Small intestine (tissue), 7 donors: ENCODE measurements at regions not wholly inside any gene's neighbourhood (a gene's known extent, or its start where the extent isn't known, plus 50 kb on each side); places are given as distances from the start of the nearest gene placed in this dataset.

Source experiments
- DNase-seq, 2 donors: peaks; one replicate each; pipeline versions ENCODE4 v3.0.0 to v3.0.0-alpha.2; 2013
- FAIRE-seq: peaks from 2 replicates; lab custom pipeline; 2012; peaks lifted over from hg19 to GRCh38; lab: Jason Lieb, UNC
- H3K27ac ChIP-seq, 3 donors: one replicate each; pipeline ENCODE4 v1.5.1; 2013; ENCODE audit warnings: low read length in 2 of 3, mild to moderate bottlenecking in 2 of 3, control low read depth in 1 of 3, inconsistent platforms in 1 of 3, low read depth in 1 of 3, moderate library complexity in 1 of 3
- H3K27me3 ChIP-seq, 3 donors: one replicate each; pipeline ENCODE4 v1.6.1; 2013; ENCODE audit warnings: low read length in 3 of 3, inconsistent platforms in 1 of 3; ENCODE audit not compliant: control insufficient read depth in 3 of 3, insufficient read depth in 3 of 3
- H3K36me3 ChIP-seq, 3 donors: one replicate each; pipeline ENCODE4 v1.6.1; 2013; ENCODE audit warnings: low read length in 3 of 3, inconsistent platforms in 1 of 3, low read depth in 1 of 3, mild to moderate bottlenecking in 1 of 3, moderate library complexity in 1 of 3; ENCODE audit not compliant: control insufficient read depth in 3 of 3, insufficient read depth in 2 of 3
- H3K4me1 ChIP-seq, 3 donors: one replicate each; pipeline ENCODE4 v1.6.1; 2013; ENCODE audit warnings: low read length in 2 of 3, inconsistent platforms in 1 of 3, low read depth in 1 of 3, mild to moderate bottlenecking in 1 of 3, moderate library complexity in 1 of 3; ENCODE audit not compliant: control insufficient read depth in 3 of 3, insufficient read depth in 2 of 3
- H3K4me3 ChIP-seq, 3 donors: one replicate each; pipeline ENCODE4 v1.5.1; 2013; ENCODE audit warnings: low read length in 3 of 3, control low read depth in 1 of 3, inconsistent platforms in 1 of 3, low read depth in 1 of 3, mild to moderate bottlenecking in 1 of 3, moderate library complexity in 1 of 3
- H3K9me3 ChIP-seq, 2 donors: one replicate each; pipeline ENCODE4 v1.6.1; 2013; ENCODE audit warnings: low read depth in 1 of 2, low read length in 1 of 2; ENCODE audit not compliant: control insufficient read depth in 2 of 2, insufficient read depth in 1 of 2
- WGBS, 3 donors: extraction: QIAGEN DNeasy Blood & Tissue Kit; methylation state at CpG; one replicate each; pipeline ENCODE4 v1.1.7; 2013; 5-methylcytosine and 5-hydroxymethylcytosine counted together
- donor health status: healthy with polysubstance abuse.
- donor health status: control.
- donor health status: control.
- donor health status: Bipolar disorder and iron deficiency.
- donor health status: healthy.

DNA sequence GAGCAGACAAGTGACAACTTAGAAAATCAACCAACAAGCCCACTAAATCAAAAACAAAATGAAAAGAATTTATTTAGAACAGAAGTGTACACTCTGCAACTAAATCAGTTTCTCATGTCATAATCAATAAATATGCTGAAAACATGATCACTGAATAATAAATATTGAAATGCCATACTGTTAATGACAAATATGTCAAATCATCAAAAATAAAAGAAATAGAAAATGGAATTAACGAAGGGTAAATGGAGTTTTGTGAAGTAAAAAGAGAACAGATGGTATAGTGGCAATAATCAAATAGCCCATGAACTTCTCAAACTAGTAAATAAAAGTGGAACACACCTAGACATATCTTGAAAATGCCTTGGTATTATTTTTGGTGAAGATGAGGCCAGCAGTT is 744.9 kb downstream of the TAF11L14 start:
- Histone ChIP-seq H3K36me3 (no peaks in the 10 kb centered on the region), H3K4me1 (no peaks in the 10 kb centered on the region), H3K9me3 (no peaks in the 10 kb centered on the region), H3K4me3 (no peak overlapping the region), H3K27me3 (no peaks in the 10 kb centered on the region), H3K27ac (no peak overlapping the region)
- FAIRE-seq (no peak), DNase-seq (no peak)
- WGBS, 3 donors = 2 to 82% (median 28%) methylated on average over 1 of the region's 1 CpG

DNA sequence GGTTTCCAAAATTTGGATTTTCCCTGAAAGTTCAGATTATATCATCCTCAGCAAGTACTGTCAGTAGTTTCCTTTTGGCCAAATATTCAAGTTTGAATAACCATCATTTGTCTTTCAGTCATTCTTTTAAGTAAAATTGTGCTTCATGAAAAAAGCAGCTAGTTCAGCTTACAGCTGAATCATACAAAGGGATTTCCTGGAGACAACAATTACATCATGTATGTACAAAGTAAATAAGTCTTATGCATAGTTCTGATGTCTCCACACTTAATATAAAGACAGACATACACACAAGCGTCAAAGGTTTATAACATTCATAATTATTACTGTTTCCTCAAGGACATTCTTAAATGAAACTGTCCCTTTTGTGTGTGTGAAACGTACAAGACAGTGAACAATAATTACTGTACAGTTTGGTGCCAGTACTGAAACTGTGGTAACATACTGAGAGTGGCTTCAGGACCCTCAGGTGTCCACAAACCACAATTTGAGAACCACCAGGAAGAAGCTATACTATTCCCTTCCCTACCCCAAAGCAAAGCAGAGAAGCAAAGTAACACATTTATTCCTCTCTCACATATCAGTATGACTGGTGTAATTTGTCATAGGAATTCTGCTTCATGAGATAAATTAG is 746.6 kb downstream of the TAF11L14 start:
- Histone ChIP-seq H3K9me3 (no peaks in the 10 kb centered on the region), H3K27me3 (no peaks in the 10 kb centered on the region), H3K27ac (no peak overlapping the region), H3K4me3 (no peak overlapping the region), H3K4me1 (no peaks in the 10 kb centered on the region), H3K36me3 (no peaks in the 10 kb centered on the region)
- DNase-seq (no peak), FAIRE-seq (no peak)
- 52 to 70% (median 58%) methylated on average over 2 of the region's 2 CpGs for WGBS, 3 donors

DNA sequence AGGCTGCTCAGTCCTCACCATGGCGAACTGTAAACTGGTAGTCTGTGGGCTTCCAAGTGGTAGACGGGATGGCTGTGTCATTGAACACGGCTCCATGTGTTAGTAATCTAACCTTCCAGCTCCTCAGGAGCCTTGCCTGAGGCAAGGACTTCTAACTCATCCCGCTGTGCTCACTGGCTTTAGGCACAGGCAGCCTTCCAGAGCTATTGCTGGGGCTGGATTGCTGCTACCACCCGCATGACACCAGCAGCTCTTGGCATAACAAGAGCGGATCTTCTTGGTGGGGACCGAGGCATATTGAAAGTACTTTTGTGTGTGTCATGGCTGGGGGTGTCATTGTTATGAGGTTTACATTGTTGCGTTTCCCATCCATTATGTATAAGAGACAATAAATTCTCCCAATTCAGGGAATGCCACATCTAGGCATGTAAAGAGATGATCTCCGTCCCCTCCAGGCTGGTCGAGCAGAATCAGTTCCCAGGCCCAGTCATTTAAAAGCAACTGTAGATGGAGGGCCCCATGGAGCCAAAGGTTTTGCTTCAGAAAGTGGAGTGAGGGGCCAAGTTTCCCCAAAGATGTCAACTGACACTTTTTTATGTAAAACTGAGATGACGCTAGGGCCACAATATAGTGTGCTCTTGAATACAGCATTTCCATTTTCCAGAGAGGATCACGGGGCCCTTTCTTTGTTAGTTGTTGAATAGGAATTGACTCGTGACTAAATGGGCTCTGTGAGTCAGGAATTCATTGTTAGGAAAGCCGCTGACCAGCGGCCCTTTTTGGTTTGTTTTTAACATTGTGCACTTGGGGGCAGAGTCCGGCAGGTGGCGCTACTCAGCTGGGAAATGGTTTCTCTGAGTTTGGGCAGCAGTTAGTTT is 759.5 kb downstream of the TAF11L14 start:
- H3K27me3 ChIP-seq = peaks cover 0 to 3% (median 0%) of the 10 kb centered on the region in 3 donors
- no peaks in the 10 kb centered on the region for H3K36me3 ChIP-seq
- H3K4me3 ChIP-seq = no peak overlapping the region
- FAIRE-seq = no peak
- H3K9me3 ChIP-seq = no peaks in the 10 kb centered on the region
- no peak overlapping the region for H3K27ac ChIP-seq
- peak; percentile 18 to 24 for DNase-seq
- no peaks in the 10 kb centered on the region for H3K4me1 ChIP-seq
- 49 to 52% (median 51%) methylated on average over 17 of the region's 17 CpGs for WGBS, 3 donors

DNA sequence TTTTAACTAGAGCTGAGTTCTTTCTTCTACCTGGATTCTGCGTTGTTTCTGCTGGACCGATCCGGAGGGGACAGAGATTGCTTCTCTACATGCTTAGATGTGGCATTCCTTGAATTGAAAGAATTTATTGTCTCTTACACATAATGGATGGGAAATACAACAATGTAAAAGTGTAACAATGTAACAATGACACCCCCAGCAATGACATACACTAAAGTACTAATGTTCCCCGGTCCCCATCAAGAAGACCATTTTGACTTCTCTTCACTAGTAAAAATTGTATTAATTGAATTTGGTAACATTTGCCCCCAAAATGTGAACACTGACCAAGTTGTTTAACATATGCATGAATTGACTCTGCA is 760.2 kb downstream of the TAF11L14 start:
- Histone ChIP-seq H3K9me3 (no peaks in the 10 kb centered on the region), H3K4me1 (no peaks in the 10 kb centered on the region), H3K27me3 (peaks cover 0 to 3% (median 0%) of the 10 kb centered on the region in 3 donors), H3K4me3 (no peak overlapping the region), H3K27ac (no peak overlapping the region), H3K36me3 (no peaks in the 10 kb centered on the region)
- DNase-seq (no peak), FAIRE-seq (no peak)
- WGBS, 3 donors = 28 to 29% (median 28%) methylated on average over 4 of the region's 4 CpGs

DNA sequence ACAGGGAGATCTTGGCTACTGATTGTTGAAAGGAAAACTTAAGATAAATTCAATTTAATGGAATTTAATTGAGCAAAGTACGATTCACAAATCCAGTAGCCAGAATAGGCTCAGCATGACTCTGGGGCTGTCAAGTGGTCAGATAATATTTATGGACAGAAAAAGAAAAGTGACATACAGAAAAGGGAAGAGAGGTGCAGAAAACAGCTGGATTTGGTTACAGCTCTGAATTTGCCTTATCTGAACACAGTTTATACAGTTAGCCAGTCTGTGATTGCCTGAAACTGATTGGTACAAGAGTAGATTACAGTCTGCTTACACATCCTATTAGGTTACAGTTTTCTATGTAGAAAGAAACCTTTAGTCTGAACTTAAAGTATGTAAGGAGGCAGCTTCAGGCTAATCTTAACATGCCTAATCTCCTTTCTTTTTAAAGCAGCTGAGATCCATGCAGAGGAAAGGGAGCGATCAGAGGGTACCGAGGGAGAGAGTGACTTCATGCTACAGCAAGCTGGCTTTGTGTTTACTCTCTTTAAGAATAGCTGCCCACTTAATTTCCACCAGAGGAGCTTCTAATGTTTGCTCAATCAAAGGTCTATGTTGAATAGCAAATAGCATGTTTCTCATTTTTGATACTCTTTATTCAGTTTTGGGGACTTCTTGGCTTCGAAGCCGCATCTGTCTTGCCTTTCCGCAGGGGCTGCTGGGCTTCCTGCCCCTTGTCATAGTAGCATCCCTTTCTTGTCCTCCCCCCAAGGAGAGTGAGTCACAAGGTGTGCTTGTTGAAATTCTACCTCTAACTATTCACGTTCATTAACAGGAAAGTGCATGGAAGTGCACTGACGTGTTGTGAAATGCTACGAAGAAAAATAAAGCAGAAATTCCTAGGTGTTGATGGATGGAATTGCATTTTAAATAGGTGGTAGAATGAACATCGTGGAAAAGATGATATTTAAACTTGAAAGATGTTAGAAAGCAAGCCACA is 761.2 kb downstream of the TAF11L14 start:
- Histone ChIP-seq H3K4me1 (no peaks in the 10 kb centered on the region), H3K9me3 (no peaks in the 10 kb centered on the region), H3K27ac (no peak overlapping the region), H3K27me3 (peaks cover 0 to 3% (median 0%) of the 10 kb centered on the region in 3 donors), H3K36me3 (no peaks in the 10 kb centered on the region), H3K4me3 (no peak overlapping the region)
- no peak for DNase-seq
- no peak for FAIRE-seq
- WGBS, 3 donors = 53 to 76% (median 59%) methylated on average over 10 of the region's 10 CpGs

DNA sequence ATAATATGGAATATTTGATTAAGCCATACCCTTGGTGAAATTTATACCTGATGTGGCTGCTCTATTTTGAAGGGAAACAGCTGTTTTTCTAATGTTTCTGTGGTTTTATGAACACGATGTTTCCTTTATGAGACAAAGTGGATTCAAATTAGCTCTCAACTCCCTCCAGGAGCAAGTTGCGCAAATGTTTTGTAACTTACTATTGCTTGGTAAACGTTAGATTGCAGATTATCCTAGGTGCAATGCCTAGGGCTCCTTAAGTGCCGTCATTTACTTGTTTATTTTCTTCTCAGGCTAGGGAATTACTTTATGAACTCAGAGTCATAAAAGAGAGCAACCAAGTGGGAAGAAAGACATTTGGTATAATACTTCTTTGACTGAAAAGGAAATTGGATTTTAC is 763.1 kb downstream of the TAF11L14 start:
- Histone ChIP-seq H3K4me1 (no peaks in the 10 kb centered on the region), H3K4me3 (no peak overlapping the region), H3K36me3 (no peaks in the 10 kb centered on the region), H3K9me3 (no peaks in the 10 kb centered on the region), H3K27ac (no peak overlapping the region), H3K27me3 (no peaks in the 10 kb centered on the region)
- DNase-seq (no peak), FAIRE-seq (no peak)
- WGBS, 3 donors = 15 to 26% (median 15%) methylated on average over 4 of the region's 4 CpGs

DNA sequence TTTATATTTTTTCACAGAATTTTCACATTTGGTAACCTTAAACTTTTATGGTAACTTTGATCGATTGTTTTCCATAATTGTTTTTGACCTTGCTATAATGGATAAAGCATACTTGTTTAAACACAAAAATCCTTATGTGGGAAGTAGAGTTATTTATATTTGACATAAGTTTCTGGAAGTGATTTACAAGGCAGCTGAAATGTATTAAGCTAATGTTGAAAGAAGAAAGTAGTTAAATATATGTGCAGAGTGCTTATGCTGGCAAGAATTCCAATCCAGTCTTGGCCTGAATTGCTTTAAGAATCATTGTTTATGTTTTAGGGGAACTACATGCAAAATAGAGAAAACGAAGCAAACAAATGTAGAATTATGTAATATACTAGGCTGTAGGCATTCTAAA is 763.6 kb downstream of the TAF11L14 start:
- Histone ChIP-seq H3K4me3 (no peak overlapping the region), H3K36me3 (no peaks in the 10 kb centered on the region), H3K27ac (no peak overlapping the region), H3K27me3 (no peaks in the 10 kb centered on the region), H3K4me1 (no peaks in the 10 kb centered on the region), H3K9me3 (no peaks in the 10 kb centered on the region)
- WGBS, 3 donors = 47 to 63% (median 61%) methylated on average over 2 of the region's 2 CpGs
- DNase-seq (no peak), FAIRE-seq (no peak)
